ENCODE measurements at regions not wholly inside any gene's neighbourhood (a gene's known extent, or its start where the extent isn't known, plus 50 kb on each side); places are given as distances from the start of the nearest gene placed in this dataset.
"Not testable (repeated sequence)": the region's sequence is repeated elsewhere in the genome, so short reads cannot be mapped to it uniquely, and the experiment has no call there.

DNA sequence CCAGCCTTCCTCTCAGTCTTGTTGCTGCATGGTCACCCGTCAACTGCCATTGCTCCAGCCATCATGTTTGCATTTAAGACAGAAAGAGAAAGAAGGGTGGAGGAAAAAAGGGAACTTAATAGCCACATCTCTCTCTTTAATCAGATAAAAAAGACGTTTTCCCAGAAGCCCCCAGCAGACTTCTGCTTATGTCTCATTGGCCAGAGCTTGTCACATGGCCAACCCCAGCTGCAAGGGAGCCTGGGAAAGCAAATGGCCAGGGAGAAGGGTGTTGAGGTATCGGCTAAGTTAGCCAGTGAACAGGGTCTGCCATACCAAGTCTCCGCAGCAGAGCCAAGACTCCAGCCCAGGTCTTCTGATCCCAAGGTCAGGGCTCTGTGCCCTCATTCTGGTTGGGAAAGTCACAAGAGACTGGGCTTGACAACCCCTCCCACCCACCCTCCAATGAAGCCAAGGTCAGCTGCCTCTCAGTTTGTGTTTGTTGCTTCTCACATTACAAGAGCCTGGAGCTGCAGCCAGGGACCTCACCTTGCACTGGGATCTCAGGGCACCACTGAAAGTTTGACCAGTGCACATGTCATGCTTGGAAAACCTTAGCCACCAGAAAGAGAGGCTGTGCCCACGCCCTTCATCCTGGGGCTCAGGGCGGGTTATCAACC, 80.3 kb upstream of the LYZL2 start:
- H3K27me3 ChIP-seq (ENCODE audit: control insufficient read depth, insufficient read depth, low read length): no peaks in the 10 kb centered on the region
- H3K27ac ChIP-seq (ENCODE audit: low read depth, low read length): no peak overlapping the region
- H3K9ac ChIP-seq (ENCODE audit: low read length): no peak overlapping the region
- H3K36me3 ChIP-seq (ENCODE audit: control insufficient read depth, insufficient read depth, low read length): no peaks in the 10 kb centered on the region
- peaks cover 10% of the 10 kb centered on the region for H3K4me1 ChIP-seq (ENCODE audit: control insufficient read depth, insufficient read depth, low read length)
- peaks cover 14% of the 10 kb centered on the region for H3K9me3 ChIP-seq (ENCODE audit: control insufficient read depth, insufficient read depth, low read depth, low read length)
- H3K4me3 ChIP-seq (ENCODE audit: low read depth, low read length): no peak overlapping the region

DNA sequence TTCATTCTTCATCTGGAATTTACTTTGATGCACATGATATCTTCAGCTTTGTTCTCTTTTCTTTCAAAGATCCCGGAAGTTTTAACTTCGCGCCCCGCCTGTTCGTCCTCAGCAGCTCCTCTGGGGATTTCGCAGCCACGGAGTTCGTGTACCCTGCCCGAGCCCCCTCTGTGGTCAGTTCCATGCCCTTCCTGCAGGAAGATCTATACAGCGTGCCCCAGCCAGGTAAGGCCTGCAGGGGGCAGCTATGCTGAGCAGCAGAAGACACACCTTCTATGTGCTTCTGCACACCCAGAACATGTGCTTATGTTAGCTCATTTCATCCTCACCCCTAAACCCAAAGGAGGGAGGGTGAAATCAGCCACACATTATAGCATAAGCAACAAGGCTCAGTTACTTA, 79.7 kb upstream of the LYZL2 start:
- H3K27ac ChIP-seq (ENCODE audit: low read depth, low read length): no peak overlapping the region

DNA sequence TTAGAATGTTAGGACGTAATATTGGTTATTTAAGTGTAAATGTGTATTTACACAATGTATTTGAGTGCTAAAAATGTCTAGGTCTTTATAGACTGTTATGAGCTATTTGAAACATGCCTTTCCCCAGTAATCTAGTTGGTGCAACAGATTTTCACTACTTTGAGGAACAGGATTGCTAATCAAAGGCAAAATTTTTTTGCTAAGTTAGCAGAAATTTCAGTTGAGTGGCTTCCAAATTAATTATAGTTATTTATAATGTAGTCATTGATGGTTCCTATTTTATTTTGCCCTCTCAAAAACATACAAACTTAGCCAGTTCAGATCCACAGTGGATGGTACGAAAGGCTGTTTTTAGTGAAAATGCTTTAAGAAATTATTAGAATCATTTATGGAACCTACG, 78.7 kb upstream of the LYZL2 start:
- no peak overlapping the region for H3K4me3 ChIP-seq (ENCODE audit: low read depth, low read length)

More for the DNA sequence above, 79.7 kb upstream of the LYZL2 start:
- Histone ChIP-seq H3K4me3 (ENCODE audit: low read depth, low read length) (no peak overlapping the region), H3K36me3 (ENCODE audit: control insufficient read depth, insufficient read depth, low read length) (no peaks in the 10 kb centered on the region), H3K9me3 (ENCODE audit: control insufficient read depth, insufficient read depth, low read depth, low read length) (peaks cover 10% of the 10 kb centered on the region), H3K4me1 (ENCODE audit: control insufficient read depth, insufficient read depth, low read length) (peaks cover 15% of the 10 kb centered on the region), H3K9ac (ENCODE audit: low read length) (no peak overlapping the region), H3K27me3 (ENCODE audit: control insufficient read depth, insufficient read depth, low read length) (peaks cover 4% of the 10 kb centered on the region; the same call in 1 of the 2 replicates)

DNA sequence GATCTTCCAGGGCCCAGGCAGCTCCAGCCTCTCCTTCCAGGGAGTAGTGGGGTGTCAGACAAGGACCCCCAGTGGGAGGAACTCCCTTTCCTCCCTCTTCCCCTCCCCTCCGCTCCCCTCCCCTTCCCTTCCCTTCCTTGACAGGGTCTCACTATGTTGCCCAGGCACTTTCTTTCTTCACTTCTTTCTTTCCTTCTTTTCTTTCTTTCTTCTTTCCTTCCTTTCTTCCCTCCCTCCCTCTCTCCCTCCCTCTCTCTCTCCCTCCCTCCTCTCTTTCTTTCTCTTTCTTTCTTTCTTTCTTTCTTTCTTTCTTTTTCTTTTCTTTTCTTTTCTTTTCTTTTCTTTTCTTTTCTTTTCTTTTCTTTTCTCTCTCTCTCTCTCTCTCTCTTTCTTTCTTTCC, 76.6 kb upstream of the LYZL2 start:
- not testable (repeated sequence) for H3K4me3 ChIP-seq (ENCODE audit: low read depth, low read length); H3K36me3 ChIP-seq (ENCODE audit: control insufficient read depth, insufficient read depth, low read length); H3K27me3 ChIP-seq (ENCODE audit: control insufficient read depth, insufficient read depth, low read length); H3K27ac ChIP-seq (ENCODE audit: low read depth, low read length); H3K9ac ChIP-seq (ENCODE audit: low read length); H3K9me3 ChIP-seq (ENCODE audit: control insufficient read depth, insufficient read depth, low read depth, low read length)
- H3K4me1 ChIP-seq (ENCODE audit: control insufficient read depth, insufficient read depth, low read length): peaks cover 21% of the 10 kb centered on the region

More for the DNA sequence above, 78.7 kb upstream of the LYZL2 start:
- no peak overlapping the region for H3K9ac ChIP-seq (ENCODE audit: low read length)
- H3K9me3 ChIP-seq (ENCODE audit: control insufficient read depth, insufficient read depth, low read depth, low read length): peaks cover under 1% of the 10 kb centered on the region; the same call in 1 of the 2 replicates
- H3K27ac ChIP-seq (ENCODE audit: low read depth, low read length): no peak overlapping the region
- no peaks in the 10 kb centered on the region for H3K36me3 ChIP-seq (ENCODE audit: control insufficient read depth, insufficient read depth, low read length)
- peaks cover 15% of the 10 kb centered on the region for H3K4me1 ChIP-seq (ENCODE audit: control insufficient read depth, insufficient read depth, low read length)
- H3K27me3 ChIP-seq (ENCODE audit: control insufficient read depth, insufficient read depth, low read length): peaks cover 6% of the 10 kb centered on the region; the same call in 1 of the 2 replicates

DNA sequence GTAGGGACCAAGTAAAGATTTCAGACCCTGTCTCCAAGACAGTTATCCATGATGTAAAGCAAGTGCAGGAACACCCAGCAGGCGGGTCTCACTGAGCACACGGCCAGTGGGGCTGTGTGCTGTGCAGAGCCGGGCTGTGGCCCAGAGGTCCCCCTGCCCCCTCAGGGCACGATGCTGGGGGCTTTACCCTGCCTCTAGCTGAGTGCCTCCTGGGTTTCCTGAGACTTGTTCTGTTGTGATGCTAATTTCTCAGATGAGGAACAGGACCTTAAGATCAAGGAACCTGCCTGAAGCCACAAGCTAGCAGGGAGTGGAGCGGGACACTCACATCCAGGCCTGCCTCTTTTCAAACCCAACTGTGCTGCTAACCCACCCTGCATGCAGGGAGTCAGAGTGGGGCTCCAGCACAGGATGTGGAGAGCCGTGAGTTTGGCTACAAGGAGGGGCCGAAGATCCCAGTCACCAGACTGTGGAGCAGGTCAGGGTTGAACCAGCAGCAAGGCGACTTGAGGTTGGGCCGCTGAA, 76.1 kb upstream of the LYZL2 start:
- no peaks in the 10 kb centered on the region for H3K9me3 ChIP-seq (ENCODE audit: control insufficient read depth, insufficient read depth, low read depth, low read length)
- peaks cover 21% of the 10 kb centered on the region for H3K4me1 ChIP-seq (ENCODE audit: control insufficient read depth, insufficient read depth, low read length)
- H3K9ac ChIP-seq (ENCODE audit: low read length): no peak overlapping the region
- H3K27ac ChIP-seq (ENCODE audit: low read depth, low read length): no peak overlapping the region
- H3K36me3 ChIP-seq (ENCODE audit: control insufficient read depth, insufficient read depth, low read length): no peaks in the 10 kb centered on the region
- peaks cover 6% of the 10 kb centered on the region; the same call in 1 of the 2 replicates for H3K27me3 ChIP-seq (ENCODE audit: control insufficient read depth, insufficient read depth, low read length)
- no peak overlapping the region; the same call in 1 of the 2 replicates for H3K4me3 ChIP-seq (ENCODE audit: low read depth, low read length)

DNA sequence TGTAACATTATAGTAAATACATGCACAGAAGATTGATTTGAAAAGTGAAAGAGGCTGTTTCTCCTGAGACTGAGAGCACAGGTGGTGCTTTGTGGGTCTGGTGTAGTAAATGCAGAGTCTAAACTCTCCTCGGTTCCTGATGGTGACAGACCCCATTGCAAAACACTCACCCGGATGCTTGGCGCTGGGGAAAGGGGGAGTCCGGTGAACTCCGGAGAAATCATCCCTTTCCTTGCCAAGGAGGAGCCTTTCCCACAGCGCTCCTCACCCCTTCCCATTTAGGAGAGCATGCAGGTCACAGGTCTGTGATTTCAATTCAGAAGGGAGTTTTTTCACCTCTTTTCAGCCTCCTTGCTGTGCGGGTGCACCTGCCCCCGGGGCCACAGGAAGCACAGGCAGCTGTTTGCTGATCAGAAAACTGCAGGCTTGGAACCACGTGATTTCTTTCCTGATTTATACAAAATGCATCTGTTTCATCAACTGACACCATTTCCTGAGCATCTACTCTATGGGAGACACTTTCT, 75.6 kb upstream of the LYZL2 start:
- peaks cover 6% of the 10 kb centered on the region; the same call in 1 of the 2 replicates for H3K27me3 ChIP-seq (ENCODE audit: control insufficient read depth, insufficient read depth, low read length)
- no peak overlapping the region for H3K9ac ChIP-seq (ENCODE audit: low read length)
- no peak overlapping the region for H3K4me3 ChIP-seq (ENCODE audit: low read depth, low read length)
- H3K9me3 ChIP-seq (ENCODE audit: control insufficient read depth, insufficient read depth, low read depth, low read length): no peaks in the 10 kb centered on the region
- H3K4me1 ChIP-seq (ENCODE audit: control insufficient read depth, insufficient read depth, low read length): peaks cover 21% of the 10 kb centered on the region
- H3K36me3 ChIP-seq (ENCODE audit: control insufficient read depth, insufficient read depth, low read length): no peaks in the 10 kb centered on the region
- no peak overlapping the region for H3K27ac ChIP-seq (ENCODE audit: low read depth, low read length)

DNA sequence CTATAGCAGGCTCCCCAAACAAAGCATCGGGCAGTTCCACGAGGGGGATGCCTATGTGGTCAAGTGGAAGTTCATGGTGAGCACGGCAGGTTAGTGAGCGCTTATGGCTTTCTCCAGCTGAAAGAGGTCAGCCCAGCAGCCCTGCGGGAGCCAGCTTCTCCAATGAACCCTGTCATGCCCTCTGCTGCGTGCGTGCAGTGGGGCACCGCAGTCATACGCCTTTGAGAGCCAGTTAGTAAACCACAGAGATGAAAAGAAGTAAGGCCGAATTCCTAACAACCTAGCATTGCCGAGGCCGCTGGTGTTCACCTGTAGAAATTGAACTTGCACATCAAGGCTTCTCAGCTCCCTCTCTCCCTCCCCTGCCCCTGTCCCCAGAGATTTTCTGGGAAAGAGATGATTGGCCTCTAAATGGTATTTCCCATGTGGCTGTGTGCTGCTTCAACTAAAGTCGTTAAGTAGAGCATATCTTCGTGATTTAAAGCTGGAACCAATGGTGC, 75.1 kb upstream of the LYZL2 start:
- peaks cover 27% of the 10 kb centered on the region for H3K4me1 ChIP-seq (ENCODE audit: control insufficient read depth, insufficient read depth, low read length)
- not testable (repeated sequence) for H3K36me3 ChIP-seq (ENCODE audit: control insufficient read depth, insufficient read depth, low read length); H3K4me3 ChIP-seq (ENCODE audit: low read depth, low read length); H3K9ac ChIP-seq (ENCODE audit: low read length); H3K27ac ChIP-seq (ENCODE audit: low read depth, low read length); H3K27me3 ChIP-seq (ENCODE audit: control insufficient read depth, insufficient read depth, low read length); H3K9me3 ChIP-seq (ENCODE audit: control insufficient read depth, insufficient read depth, low read depth, low read length)

DNA sequence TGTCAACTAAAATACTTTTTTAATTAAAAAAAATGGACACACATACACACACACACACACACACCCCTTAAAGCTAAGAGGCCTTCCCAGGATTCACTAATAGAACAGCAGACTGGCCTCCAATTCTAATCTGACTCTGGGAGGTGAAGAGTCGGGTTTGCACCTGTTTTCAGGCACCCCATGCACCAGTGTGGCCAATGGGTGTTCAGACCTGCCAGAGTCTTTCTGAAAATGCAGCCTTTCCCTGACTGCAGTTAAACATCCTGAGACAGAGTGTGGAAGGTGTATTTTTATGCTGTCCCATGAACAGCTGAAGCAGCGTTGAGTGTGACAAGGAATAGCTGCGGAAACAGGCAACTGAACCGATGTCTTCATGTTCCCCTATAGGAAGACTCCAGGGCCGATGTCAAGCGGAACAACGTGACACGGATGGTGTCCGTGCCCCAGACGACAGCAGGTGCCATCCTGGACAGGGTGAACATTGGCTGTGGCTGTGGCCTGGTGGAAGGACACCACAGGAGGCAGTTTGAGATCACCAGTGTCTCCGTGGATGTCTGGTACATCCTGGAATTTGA, 74.6 kb upstream of the LYZL2 start:
- H3K9ac ChIP-seq (ENCODE audit: low read length): no peak overlapping the region
- peaks cover 27% of the 10 kb centered on the region for H3K4me1 ChIP-seq (ENCODE audit: control insufficient read depth, insufficient read depth, low read length)
- no peak overlapping the region for H3K4me3 ChIP-seq (ENCODE audit: low read depth, low read length)
- no peaks in the 10 kb centered on the region for H3K9me3 ChIP-seq (ENCODE audit: control insufficient read depth, insufficient read depth, low read depth, low read length)
- H3K27me3 ChIP-seq (ENCODE audit: control insufficient read depth, insufficient read depth, low read length): peaks cover 6% of the 10 kb centered on the region; the same call in 1 of the 2 replicates
- no peak overlapping the region for H3K27ac ChIP-seq (ENCODE audit: low read depth, low read length)
- no peaks in the 10 kb centered on the region for H3K36me3 ChIP-seq (ENCODE audit: control insufficient read depth, insufficient read depth, low read length)

DNA sequence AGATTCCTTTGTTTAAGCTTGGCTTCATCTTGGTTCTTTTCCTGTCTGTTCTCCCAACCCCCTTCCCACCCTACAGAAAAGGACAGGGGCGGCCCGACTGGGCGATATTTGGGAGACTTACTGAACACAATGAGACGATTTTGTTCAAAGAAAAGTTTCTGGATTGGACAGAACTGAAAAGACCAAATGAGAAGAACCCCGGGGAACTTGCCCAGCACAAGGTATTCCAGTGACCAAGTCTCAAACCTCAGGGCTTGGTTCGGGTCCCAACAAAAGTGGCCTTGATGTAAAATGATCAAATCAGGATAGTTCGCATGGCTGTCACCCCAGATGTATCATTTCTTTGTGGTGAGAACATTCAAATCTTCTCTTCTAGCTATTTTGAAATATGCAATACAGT, 73.9 kb upstream of the LYZL2 start:
- H3K9ac ChIP-seq (ENCODE audit: low read length); H3K27me3 ChIP-seq (ENCODE audit: control insufficient read depth, insufficient read depth, low read length); H3K9me3 ChIP-seq (ENCODE audit: control insufficient read depth, insufficient read depth, low read depth, low read length); H3K36me3 ChIP-seq (ENCODE audit: control insufficient read depth, insufficient read depth, low read length); H3K4me3 ChIP-seq (ENCODE audit: low read depth, low read length); H3K27ac ChIP-seq (ENCODE audit: low read depth, low read length): not testable (repeated sequence)
- H3K4me1 ChIP-seq (ENCODE audit: control insufficient read depth, insufficient read depth, low read length): peaks cover 27% of the 10 kb centered on the region

DNA sequence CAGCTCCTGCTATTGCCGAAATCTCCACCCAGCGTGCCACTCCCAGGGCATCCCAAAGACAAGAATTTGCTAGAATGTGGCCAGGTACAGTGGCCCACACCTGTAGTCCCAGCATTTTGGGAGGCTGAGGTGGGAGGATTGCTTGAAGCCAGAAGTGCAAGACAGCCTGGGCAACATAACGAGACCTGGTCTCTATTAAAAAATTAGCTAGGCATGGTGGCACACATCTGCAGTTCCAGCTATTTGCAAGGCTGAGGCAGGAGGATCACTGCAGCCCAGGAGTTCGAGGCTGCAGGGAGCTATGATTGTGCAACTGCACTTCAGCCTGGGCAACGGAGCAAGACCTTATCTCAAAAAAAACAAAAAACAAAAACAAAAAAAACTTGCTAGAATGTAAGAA, 73.3 kb upstream of the LYZL2 start:
- Histone ChIP-seq H3K27me3 (ENCODE audit: control insufficient read depth, insufficient read depth, low read length) (peaks cover 6% of the 10 kb centered on the region; the same call in 1 of the 2 replicates), H3K9ac (ENCODE audit: low read length) (no peak overlapping the region), H3K4me1 (ENCODE audit: control insufficient read depth, insufficient read depth, low read length) (peaks cover 27% of the 10 kb centered on the region), H3K27ac (ENCODE audit: low read depth, low read length) (no peak overlapping the region), H3K4me3 (ENCODE audit: low read depth, low read length) (no peak overlapping the region), H3K36me3 (ENCODE audit: control insufficient read depth, insufficient read depth, low read length) (no peaks in the 10 kb centered on the region), H3K9me3 (ENCODE audit: control insufficient read depth, insufficient read depth, low read depth, low read length) (no peaks in the 10 kb centered on the region)
